ENCODE measurements at regions not wholly inside any gene's neighbourhood (a gene's known extent, or its start where the extent isn't known, plus 50 kb on each side); places are given as distances from the start of the nearest gene placed in this dataset.

DNA sequence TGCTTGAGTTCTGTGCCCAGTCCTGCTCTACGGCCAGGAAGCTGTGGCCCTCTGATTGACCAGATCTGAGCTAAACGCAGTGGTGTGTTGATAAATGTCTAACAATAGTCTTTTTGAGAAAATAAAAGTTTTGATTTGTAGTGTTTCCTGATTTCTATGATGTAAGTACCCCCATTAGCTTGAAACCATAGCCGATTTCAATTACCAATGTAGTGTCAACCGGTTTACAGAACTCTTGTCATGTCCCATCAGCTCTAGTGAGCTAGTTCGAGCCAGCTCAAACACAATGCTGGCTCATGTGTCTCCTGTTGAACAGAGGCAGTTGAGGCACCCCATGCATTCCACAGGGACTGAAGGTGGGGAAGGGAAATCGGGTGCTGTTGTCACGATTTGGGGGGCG, 56.7 kb upstream of the ZMYND8 start:
- H3K9me3 ChIP-seq (ENCODE audit: low read length): no peaks in the 10 kb centered on the region
- H2AFZ ChIP-seq (ENCODE audit: low read length): no peak overlapping the region
- peak overlapping the region; percentile 100 for H3K27ac ChIP-seq (ENCODE audit: low read depth, low read length, poor library complexity, severe bottlenecking)
- no peaks in the 10 kb centered on the region for H3K9me2 ChIP-seq (ENCODE audit: low read depth, low read length)
- peak overlapping the region; percentile 68 for H3K4me2 ChIP-seq (ENCODE audit: low read length)
- H4K20me1 ChIP-seq (ENCODE audit: insufficient read depth, low read length): no peaks in the 10 kb centered on the region
- H3F3A ChIP-seq (ENCODE audit: insufficient read depth, low read length): peaks cover 17% of the 10 kb centered on the region; the same call in 1 of the 2 replicates
- peak overlapping the region; percentile 77 for H3K4me3 ChIP-seq (ENCODE audit: low read depth, low read length, poor library complexity, severe bottlenecking)
- peak overlapping the region; percentile 93 for H3K9ac ChIP-seq (ENCODE audit: low read length)
- TF ChIP-seq EZH2 (IDR thresholded peaks at IDR 0.05; ENCODE audit: borderline replicate concordance, low read length): no peak
- TF ChIP-seq, protein P1, sequence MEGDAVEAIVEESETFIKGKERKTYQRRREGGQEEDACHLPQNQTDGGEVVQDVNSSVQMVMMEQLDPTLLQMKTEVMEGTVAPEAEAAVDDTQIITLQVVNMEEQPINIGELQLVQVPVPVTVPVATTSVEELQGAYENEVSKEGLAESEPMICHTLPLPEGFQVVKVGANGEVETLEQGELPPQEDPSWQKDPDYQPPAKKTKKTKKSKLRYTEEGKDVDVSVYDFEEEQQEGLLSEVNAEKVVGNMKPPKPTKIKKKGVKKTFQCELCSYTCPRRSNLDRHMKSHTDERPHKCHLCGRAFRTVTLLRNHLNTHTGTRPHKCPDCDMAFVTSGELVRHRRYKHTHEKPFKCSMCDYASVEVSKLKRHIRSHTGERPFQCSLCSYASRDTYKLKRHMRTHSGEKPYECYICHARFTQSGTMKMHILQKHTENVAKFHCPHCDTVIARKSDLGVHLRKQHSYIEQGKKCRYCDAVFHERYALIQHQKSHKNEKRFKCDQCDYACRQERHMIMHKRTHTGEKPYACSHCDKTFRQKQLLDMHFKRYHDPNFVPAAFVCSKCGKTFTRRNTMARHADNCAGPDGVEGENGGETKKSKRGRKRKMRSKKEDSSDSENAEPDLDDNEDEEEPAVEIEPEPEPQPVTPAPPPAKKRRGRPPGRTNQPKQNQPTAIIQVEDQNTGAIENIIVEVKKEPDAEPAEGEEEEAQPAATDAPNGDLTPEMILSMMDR (IDR thresholded peaks at IDR 0.05; ENCODE audit: low read length): no peak
- peaks cover 74% of the 10 kb centered on the region for H3K4me1 ChIP-seq (ENCODE audit: insufficient read depth, low read length, severe bottlenecking)
- no peaks in the 10 kb centered on the region for H3K27me3 ChIP-seq (ENCODE audit: insufficient read depth, low read length)
- peaks cover 29% of the 10 kb centered on the region for H3K79me2 ChIP-seq (ENCODE audit: insufficient read depth, low read length)
- peaks cover 27% of the 10 kb centered on the region for H3K36me3 ChIP-seq (ENCODE audit: insufficient read depth, low read length)

DNA sequence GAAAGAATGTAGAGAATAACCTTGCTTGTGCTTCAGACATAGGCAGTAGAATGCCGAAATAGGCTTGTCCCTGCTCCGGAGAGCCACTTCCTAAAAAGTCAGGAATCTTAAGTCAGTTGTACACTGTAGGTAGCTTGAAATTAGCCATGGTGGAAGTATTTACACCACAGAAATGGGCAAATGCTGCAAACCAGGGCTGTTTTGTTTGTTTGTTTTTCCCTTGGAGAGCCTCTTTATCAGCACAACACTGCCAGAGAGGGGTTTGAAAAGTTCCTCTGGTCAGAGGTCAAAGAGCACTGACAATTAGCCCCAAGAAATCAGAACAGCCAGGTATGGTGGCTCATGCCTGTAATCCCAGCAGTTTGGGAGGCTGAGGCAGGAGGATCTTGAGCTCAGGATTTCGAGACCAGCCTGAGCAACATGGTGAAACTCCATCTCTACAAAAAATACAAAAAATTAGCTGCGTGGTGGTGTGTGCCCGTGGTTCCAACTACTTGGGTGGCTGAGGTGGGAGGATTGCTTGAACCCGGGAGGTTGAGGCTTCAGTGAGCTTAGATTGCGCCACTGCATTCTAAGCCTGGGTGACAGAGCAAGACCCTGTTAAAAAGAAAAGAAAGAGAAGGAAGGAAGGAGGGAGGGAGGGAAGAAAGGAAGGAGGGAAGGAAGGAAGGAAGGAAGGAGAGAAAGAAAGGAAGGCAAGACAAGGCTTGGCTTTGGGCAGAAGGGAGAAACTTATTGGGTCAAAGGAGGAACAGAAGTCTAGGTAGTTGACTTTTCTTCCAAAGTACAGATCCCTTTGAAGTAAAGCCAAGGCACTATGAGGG, 61.0 kb upstream of the ZMYND8 start:
- peaks cover 27% of the 10 kb centered on the region; the same call in 1 of the 2 replicates for H3F3A ChIP-seq (ENCODE audit: insufficient read depth, low read length)
- peak overlapping the region; percentile 4 for H3K4me3 ChIP-seq (ENCODE audit: low read depth, low read length, poor library complexity, severe bottlenecking)
- no peak for TF ChIP-seq EZH2 (IDR thresholded peaks at IDR 0.05; ENCODE audit: borderline replicate concordance, low read length)
- TF ChIP-seq, protein P1 (IDR thresholded peaks at IDR 0.05; ENCODE audit: low read length): no peak
- peak overlapping the region; percentile 96 for H3K9ac ChIP-seq (ENCODE audit: low read length)
- H3K27ac ChIP-seq (ENCODE audit: low read depth, low read length, poor library complexity, severe bottlenecking): peak overlapping the region; percentile 100
- H4K20me1 ChIP-seq (ENCODE audit: insufficient read depth, low read length): no peaks in the 10 kb centered on the region
- H3K9me3 ChIP-seq (ENCODE audit: low read length): no peaks in the 10 kb centered on the region
- H3K79me2 ChIP-seq (ENCODE audit: insufficient read depth, low read length): 0 out of 2 replicates have a peak, but pooled peaks cover under 1% of the 10 kb centered on the region
- H2AFZ ChIP-seq (ENCODE audit: low read length): no peak overlapping the region
- H3K4me2 ChIP-seq (ENCODE audit: low read length): peak overlapping the region; percentile 79
- no peaks in the 10 kb centered on the region for H3K9me2 ChIP-seq (ENCODE audit: low read depth, low read length)
- no peaks in the 10 kb centered on the region for H3K27me3 ChIP-seq (ENCODE audit: insufficient read depth, low read length)
- H3K4me1 ChIP-seq (ENCODE audit: insufficient read depth, low read length, severe bottlenecking): peaks cover 99% of the 10 kb centered on the region
- H3K36me3 ChIP-seq (ENCODE audit: insufficient read depth, low read length): peaks cover under 1% of the 10 kb centered on the region; the same call in 1 of the 2 replicates

- Histone ChIP-seq H2AFZ (ENCODE audit: low read length) (no peak overlapping the region), H3K9me3 (ENCODE audit: low read length) (no peaks in the 10 kb centered on the region), H3K9ac (ENCODE audit: low read length) (peak overlapping the region; percentile 96), H3K4me1 (ENCODE audit: insufficient read depth, low read length, severe bottlenecking) (peaks cover 94% of the 10 kb centered on the region), H3K4me3 (ENCODE audit: low read depth, low read length, poor library complexity, severe bottlenecking) (no peak overlapping the region), H3K36me3 (ENCODE audit: insufficient read depth, low read length) (peaks cover 8% of the 10 kb centered on the region; the same call in 1 of the 2 replicates), H3K9me2 (ENCODE audit: low read depth, low read length) (no peaks in the 10 kb centered on the region), H3F3A (ENCODE audit: insufficient read depth, low read length) (peaks cover 30% of the 10 kb centered on the region; the same call in 1 of the 2 replicates), H3K4me2 (ENCODE audit: low read length) (peak overlapping the region; percentile 79), H3K79me2 (ENCODE audit: insufficient read depth, low read length) (no peaks in the 10 kb centered on the region), H3K27ac (ENCODE audit: low read depth, low read length, poor library complexity, severe bottlenecking) (peak overlapping the region; percentile 100), H3K27me3 (ENCODE audit: insufficient read depth, low read length) (no peaks in the 10 kb centered on the region), H4K20me1 (ENCODE audit: insufficient read depth, low read length) (no peaks in the 10 kb centered on the region)
- no peak for TF ChIP-seq EZH2 (IDR thresholded peaks at IDR 0.05; ENCODE audit: borderline replicate concordance, low read length)
- TF ChIP-seq, protein P1 (IDR thresholded peaks at IDR 0.05; ENCODE audit: low read length): no peak
Observed at GRCh38 chr20:47418069-47418757, 61.7 kb upstream of the ZMYND8 start.

Data from OCI-LY1 (cell line).